GM21528 (cell line): ENCODE measurements at regions not wholly inside any gene's neighbourhood (a gene's known extent, or its start where the extent isn't known, plus 50 kb on each side); places are given as distances from the start of the nearest gene placed in this dataset.
"Not testable (repeated sequence)": the region's sequence is repeated elsewhere in the genome, so short reads cannot be mapped to it uniquely, and the experiment has no call there.

Source experiments
- ATAC-seq: cut with Tn5 transposase; IDR thresholded peaks from one replicate; pipeline ENCODE4 v1.9.1; 2021; ENCODE audit warnings: mild to moderate bottlenecking, moderate library complexity; ENCODE audit not compliant: unreplicated experiment, low FRiP score

DNA sequence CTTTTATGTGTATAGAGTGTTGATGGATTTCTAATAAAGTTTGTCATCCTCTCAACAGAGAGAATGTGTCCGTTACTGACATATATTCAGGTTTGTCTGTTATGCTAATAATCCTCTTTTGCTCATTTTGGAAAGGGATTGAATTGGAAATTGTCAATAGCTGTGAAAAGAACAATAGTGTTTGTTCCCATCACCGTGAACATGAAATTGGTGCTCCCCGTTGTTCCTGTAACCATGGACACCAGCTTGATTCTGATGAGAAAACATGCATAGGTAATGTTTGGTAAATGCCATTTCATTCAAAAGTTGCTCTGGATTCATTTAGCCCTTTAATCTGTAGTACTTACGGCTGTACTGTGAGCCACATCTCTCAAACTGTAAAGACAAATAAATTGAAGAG lies 707.0 kb upstream of the GOLIM4 start:
- no peak for ATAC-seq

DNA sequence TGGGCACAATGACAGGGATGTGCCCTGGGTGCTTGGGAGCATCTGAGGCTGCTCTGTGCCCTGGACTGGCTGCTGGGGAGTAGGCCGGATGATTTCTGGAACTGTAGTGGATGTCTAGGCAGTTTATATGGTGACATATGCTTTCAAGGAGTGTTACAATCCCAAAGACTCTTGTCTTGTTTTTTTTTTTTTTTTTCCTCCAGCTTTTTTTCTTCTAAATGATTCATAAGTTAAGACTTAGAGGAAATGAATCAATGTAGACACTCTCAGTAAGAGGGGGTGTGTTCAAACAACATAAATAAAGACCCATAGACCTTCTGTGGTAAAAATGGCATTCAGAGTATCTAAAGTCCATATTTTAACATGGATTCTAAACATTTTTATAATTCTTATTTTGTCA lies 706.1 kb upstream of the GOLIM4 start:
- ATAC-seq, result no peak

DNA sequence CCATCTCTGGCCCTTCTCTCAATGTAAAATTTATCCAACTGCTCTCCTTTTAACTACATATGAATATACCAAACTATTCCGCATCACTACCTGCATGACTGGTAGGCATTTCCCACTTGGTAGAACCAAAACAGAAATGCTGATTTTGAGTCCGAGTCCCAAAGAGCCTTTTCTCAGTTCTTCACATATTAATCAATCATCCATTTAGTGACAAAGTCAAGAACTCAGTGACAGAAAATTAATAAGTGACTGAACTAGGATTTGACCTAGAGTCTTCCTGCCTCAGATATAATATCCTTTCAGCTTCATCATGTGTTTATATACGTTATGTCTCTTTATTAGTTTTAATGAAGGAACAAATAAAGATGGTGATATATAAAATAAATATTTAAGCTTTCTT lies 700.6 kb upstream of the GOLIM4 start:
- ATAC-seq, result peak; percentile 47

DNA sequence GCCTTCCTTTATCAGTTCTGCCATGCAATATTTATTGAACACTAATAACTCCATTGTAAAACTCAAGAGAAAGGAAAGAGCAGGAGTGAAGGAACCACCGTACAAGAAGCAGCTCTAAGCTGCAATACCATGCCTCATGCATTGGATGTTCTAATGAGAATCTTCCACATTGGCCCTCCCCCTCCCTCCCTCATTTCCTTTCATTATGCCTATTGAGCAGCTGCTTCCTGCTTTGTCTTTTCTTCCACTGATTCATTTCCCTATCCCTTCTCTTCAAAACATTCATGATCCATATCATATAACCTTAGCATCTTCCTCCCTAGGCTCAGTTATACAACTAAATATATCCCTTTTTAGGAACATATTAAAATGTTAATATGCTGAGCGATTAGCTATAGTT lies 698.7 kb upstream of the GOLIM4 start:
- no peak for ATAC-seq

DNA sequence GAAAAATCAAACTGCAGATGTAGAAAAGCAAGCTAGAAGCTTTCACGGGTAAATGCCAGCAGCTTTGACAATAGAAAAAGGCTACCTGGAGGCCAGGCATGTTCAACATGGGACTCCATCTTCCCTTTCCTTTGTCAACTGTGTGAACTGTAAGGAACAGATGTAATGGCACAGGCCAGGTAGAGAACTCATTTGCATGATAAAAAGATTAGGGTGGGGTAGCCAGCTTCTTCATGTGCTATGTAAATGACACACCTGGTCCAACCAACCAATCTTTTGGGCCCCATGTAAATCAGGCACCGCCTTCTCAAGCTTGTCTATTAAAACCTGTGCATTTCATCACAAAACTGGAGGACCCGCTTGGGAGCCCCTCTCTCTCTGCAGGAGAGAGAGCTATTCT lies 686.5 kb upstream of the GOLIM4 start:
- ATAC-seq, result no peak

DNA sequence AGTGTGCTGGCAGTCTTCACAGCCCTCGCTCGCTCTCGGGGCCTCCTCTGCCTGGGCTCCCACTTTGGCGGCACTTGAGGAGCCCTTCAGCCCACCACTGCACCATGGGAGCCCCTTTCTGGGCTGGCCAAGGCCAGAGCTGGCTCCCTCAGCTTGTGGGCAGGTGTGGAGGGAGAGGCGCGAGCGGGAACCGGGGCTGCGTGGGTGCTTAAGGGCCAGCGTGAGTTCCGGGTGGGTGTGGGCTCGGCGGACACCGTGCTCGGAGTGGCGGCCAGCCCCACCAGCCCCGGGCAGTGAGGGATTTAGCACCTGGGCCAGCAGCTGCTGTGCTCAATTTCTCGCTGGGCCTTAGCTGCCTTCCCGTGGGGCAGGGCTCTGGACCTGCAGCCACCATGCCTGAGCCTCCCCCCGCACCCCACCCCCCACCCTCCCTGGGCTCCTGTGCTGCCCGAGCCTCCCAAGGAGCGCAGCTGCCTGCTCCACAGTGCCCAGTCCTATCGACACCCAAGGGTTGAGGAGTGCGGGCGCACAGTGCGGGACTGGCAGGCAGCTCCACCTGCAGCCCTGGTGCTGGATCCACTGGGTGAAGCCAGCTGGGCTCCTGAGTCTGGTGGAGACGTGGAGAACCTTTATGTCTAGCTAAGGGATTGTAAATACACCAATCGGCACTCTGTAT lies 684.4 kb upstream of the GOLIM4 start:
- ATAC-seq, result not testable (repeated sequence)

DNA sequence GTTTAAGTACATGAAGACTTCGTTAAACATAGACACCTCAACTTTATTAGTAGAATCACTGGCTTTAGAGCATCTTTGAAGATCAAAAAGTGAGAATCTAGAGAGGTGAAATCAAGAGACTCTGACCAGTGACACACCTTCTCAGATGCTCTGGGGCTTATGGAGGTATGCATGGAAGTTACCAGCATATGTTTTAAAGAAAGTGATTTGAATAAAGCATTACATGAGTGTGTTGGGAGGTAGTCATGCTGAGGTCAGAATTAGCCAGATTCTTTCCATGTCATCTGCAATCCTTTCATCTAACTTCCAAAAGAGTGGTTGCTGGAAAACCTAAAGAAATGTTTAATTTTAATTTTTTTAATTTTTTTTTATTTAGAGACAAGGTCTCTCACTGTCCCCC lies 658.0 kb upstream of the GOLIM4 start:
- no peak for ATAC-seq

DNA sequence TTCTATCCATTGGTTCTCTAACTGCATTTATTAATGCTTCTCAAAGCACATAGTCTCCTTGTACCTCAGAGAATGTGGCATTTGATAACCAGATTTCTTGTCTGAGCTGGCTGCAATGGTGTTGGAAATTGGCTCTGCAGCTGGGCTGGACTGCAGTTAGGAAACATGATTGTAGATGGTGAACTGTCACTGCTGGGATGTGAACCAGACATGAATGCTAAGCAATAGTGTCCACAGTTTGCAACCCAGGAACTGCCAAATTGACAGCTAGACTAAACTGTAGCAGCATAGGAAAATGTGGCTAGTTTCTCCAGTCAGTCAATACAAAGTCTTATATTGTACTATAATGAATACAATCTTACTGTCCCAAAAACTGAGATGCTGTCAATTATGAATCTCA lies 656.6 kb upstream of the GOLIM4 start:
- ATAC-seq, result no peak

DNA sequence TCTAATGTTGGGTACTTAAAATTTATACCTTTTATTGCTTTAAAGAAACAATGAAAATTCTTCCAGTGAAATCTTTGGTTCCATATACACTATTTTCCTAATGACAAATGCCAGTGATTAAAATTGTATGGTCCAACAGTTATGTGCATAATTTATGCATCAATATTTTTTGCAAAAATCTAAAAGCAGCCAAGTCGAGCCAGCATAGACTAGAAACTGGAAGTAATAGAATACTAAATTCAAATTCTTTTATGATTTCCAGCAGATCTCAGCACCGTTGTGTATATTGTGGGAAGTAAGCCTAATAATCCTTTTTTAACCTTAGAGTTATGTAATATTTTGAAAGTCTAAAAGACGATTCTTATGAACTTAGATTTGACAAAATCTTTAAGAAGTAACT lies 652.0 kb upstream of the GOLIM4 start:
- no peak for ATAC-seq

DNA sequence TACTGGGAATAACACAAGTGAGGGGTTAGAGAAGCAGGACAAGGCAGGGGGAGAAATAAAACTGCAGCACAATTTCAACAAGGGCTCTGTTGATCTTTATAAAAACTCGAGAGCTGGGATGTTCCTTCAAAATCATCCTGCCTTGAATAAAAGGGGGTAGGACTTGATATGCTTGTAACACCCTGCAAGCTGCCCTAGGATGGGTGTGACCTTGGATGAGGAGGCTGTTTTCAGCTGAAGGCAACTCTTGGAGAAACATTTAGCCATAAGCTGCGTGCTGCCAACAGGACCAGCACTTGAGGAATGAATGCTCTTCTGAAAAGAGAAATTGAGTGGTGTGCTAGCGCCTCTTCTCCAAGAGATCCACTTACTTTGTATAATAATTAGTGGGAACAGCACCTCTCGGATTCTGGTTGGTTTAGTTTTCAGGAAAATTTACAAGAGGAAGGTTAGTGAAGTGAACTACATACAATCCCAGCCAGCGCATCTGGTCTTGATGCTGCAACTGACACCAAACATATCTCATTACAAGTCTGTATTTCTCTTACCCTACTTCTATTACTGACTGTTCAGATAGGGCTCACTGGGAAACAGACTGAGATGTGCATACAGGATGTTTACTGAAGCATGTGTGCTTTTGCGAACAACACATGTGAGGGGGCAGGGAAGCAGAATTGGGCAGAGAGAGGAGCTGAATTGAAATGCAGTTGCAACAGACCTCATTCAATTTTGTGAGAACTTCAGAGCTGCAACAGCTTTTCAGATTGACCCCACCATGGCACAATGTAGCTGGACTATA lies 643.0 kb upstream of the GOLIM4 start:
- ATAC-seq, result no peak

DNA sequence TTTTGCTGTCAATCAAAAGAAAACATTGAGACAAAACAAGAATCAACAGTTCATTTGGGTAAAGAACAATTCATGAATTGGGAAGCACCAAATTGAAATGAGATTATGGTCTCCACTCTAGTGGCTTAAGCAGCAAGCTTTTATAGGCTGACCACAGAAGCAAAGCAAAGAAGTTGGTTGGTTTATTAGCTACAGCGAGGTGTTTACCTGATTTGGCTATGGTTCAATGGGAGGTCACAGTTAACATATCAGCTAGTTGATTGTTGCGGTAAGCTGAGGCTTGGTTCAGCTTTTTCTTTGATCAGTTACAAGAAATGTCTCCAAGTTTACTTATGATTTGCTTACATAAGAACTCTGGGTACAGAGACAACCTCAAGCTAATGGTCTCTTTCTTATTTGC lies 640.5 kb upstream of the GOLIM4 start:
- ATAC-seq, result no peak

DNA sequence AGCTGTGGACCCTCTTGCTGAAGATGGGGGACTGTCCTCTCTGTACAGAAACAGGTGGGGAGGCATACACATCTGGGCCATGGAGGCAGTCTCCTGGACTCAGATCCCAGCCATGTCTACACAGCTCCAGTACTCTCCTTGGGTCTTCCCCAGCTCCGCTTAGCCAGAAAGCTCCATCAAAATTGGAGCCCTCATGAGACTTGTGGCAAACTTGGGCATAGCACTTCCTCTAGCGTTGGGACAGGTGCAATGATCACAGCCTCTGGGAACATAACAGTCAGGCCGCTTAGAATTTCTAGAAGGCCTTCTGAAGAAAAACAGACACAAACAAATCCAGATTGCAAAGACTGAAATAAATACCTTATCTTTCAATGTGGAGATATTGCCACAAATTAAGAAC lies 634.3 kb upstream of the GOLIM4 start:
- no peak for ATAC-seq

DNA sequence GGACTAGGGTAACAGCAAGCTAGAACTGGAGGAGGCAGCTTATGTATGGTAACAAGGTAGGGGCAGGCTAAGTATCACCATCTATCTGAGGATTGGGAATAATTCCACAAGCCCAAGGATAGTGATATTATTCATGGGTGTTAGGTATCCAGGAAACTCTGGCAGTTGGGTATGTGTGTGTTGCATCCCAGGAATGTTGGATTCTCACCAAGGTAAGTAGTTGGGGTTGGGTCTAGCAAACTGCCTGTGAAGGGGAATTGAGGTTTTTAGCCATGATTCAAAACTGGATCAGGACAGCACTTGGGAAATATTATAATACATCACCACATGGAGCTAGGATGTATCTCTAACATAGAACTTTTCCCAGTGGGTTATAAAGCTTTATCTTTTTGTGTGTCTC lies 626.4 kb upstream of the GOLIM4 start:
- ATAC-seq, result no peak

DNA sequence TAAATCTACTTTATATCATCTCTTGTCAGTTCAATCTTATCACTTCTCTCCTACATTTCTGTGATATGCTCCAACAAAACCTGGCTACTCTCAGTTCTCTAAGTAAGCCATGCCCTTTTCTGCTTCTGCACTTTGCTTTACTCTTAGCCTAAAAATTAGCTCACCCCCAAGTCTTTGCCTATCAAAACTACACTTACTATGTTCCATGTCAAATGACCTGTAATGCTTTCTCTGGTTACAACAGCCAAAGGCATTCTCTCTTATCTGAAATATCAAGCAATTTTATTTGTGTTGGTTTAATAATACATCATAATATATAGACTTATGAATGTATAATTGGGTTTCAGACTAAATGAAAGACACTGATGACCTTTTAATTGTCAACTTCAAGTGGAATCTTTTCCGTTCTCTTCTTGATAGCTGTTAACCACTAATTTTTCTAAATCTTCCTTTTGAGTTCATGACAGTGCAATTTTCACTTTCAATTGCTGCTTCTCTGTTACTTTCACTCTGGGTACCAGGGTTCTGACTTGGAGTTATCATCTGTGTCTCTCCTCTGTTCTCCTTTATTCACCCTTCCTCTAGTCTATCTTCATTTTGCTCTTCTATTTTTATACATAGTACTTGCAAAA lies 619.0 kb upstream of the GOLIM4 start:
- peak; percentile 98 for ATAC-seq

DNA sequence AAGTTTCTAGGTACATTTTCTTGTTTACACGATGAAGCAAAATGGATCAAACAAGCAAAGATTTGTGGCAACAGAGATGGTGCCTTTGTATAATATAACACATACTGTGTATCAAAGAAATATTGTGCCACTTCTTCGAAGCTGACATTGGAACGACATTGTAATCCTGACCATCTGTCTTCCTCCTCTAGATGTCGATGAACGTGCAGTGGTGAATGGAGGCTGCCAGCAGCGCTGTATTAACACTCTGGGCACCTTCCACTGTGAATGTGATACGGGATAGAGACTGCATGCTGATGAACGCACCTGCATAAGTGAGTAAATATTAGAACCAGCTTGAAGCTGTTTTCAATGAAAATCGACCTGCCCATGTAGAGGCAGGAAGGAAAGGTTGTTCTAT lies 613.3 kb upstream of the GOLIM4 start:
- no peak for ATAC-seq

DNA sequence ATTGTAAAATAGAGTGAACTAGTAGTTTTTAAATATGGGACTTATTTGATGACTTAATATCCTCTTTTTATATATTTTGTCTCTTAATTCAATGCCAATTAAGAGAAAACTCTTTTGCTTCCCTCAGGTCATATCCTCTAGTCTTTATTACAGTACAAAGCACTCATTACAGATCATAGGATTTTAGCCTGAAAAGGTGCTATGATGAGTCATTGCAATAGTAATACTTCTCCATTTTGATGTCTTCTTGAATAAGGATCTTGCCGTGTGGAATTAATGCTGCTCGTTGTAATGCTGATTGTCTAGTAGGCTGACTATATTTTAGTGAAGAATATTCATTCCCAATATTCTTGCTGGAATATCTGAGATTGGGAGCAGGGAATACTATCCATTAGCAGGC lies 612.2 kb upstream of the GOLIM4 start:
- ATAC-seq, result no peak

DNA sequence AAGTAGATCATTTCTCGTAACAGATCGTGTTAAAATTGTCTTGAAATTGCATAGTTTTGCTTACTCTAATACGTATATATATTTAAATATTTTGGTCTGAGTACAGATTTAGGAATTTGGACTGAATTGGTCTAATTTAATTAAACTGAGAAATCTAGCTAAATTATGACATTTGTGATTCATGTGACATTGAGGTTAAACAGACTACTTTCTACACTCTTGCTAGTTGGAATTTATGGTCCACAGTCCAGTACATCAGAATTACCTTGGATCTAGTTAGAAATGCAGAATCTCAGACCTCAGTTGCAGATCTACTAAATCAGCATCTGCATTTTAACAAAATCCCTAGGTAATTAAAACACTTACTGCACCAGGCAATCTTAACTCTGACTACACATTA lies 609.7 kb upstream of the GOLIM4 start:
- ATAC-seq, result no peak

DNA sequence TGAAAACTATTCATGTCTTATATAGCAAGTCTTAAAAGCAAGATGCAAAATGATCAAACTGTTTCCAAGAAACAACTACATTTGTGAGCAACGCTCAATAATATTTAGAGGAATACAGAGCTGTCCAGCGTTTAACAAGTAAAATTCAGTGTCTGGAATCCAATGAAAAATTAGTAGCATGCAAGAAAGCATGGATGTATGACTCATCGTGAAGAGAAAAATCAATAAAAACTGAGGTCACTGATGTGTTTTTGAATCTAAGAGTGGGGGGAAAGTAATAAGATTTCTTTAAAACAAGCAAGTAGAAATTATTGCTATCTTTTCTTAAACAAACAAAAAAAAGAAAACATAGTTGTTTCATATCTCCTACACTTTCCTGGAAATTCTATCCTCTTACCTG lies 600.3 kb upstream of the GOLIM4 start:
- ATAC-seq, result no peak

DNA sequence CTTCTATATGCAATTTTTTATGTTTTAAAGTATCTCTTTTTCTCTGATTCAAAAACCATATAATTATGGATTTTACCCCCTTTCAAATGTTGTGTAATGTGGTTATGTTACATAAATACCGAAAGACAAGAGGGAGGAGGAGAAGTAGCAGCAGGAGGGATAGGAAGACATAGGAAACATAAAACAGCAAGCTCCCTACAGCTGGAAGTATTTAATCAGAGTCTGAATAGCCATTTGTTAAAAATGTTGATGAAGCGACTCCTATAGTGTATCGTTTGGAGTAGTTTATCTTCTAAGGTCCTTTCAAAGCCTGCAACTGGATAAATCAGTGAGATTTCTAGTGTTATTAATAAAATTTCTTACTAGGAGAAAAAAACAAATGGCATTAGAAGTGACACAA lies 598.1 kb upstream of the GOLIM4 start:
- no peak for ATAC-seq

DNA sequence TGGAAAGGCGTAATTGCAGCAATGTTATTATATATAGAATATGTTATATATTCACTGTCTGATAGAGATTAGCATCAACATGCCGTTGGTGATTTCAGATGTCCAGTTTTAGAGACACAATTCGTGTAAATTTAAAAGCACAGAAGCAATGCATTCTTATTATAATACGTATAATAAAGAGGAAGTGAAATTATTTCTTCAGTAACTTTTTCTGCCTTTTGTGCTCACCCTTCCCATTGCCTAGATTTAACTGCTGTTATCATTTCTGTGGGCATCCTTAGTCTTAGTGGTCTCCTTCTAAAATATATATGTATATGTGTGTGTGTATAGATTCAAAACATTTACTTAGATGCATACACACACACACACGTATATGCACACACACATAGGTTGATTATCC lies 592.5 kb upstream of the GOLIM4 start:
- no peak for ATAC-seq

DNA sequence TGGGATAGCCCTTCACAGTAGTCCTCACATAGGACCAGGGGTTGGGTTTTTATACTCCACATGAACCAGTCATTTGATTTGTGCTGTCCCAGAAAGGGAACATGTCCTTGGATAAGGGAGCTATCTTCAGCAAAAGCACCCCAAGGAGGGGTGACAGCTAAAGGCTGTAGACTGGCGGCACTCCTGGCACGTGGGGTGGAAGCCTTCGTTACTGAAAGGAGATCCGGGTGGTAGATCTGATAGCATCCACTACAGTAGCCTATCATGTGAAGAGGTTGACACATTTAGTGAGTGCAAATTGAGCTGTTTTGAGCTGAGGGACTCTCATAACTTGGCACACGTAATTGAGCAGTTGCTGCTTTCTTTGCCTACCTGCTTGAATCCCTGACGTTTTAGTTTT lies 588.8 kb upstream of the GOLIM4 start:
- ATAC-seq, result no peak

DNA sequence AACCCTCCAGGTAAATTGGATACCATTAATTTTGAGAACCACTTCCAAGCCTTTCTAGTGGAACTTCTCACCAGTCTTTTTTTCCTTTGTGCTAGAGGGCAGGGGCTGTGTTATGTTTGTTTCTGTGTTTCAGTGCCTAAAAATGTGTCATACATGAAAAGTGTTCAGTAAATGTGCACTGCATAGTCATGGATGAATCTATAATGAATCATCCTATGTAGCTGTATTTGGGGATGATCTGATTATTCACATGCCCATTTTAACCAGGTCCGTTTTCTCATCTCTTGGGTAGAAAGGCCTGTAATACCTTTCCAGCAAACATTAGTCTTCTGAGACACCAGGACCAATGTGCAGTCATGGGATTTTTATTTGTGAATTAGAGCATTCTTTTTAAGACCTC lies 583.0 kb upstream of the GOLIM4 start:
- no peak for ATAC-seq
